OCI-LY3 (cell line): ENCODE measurements at regions not wholly inside any gene's neighbourhood (a gene's known extent, or its start where the extent isn't known, plus 50 kb on each side); places are given as distances from the start of the nearest gene placed in this dataset.

Experiments
- H2AFZ ChIP-seq: fragments of 200-600, 300-600 bp; shearing (Covaris generic); 2 replicates; pipeline ENCODE4 v1.6.0; 2014; ENCODE audit warnings: antibody characterized with exemption, low read depth, low read length
- H3K27ac ChIP-seq: fragments of 200-600, 300-600 bp; sonication (generic); 2 replicates; pipeline ENCODE4 v1.5.1; 2014; ENCODE audit warnings: mild to moderate bottlenecking, low read length, moderate library complexity, mixed read lengths
- H3K27me3 ChIP-seq: fragments of 200-600, 300-600 bp; sonication (generic); 2 replicates; pipeline ENCODE4 v1.6.1; 2014; ENCODE audit warnings: low read depth, low read length, mixed read lengths
- H3K36me3 ChIP-seq: fragments of 200-600, 300-600 bp; sonication (generic); replicated peaks from 2 replicates; pipeline ENCODE3; 2014; ENCODE audit warnings: low read depth, low read length, mixed read lengths
- H3K4me1 ChIP-seq: fragments of 300-600, 200-600 bp; sonication (generic); 2 replicates; pipeline ENCODE4 v1.6.1; 2014; ENCODE audit warnings: low read length, mixed read lengths
- H3K4me2 ChIP-seq: fragments of 200-600, 300-600 bp; sonication (generic); 2 replicates; pipeline ENCODE4 v1.6.1; 2014; ENCODE audit warnings: low read length, mixed read lengths
- H3K4me3 ChIP-seq: fragments of 300-600, 200-600 bp; sonication (generic); 2 replicates; pipeline ENCODE4 v1.5.1; 2014; ENCODE audit warnings: antibody characterized with exemption, mild to moderate bottlenecking, low read length, moderate library complexity
- H3K79me2 ChIP-seq: fragments of 300-600, 200-600 bp; shearing (Covaris generic); 2 replicates; pipeline ENCODE4 v1.6.1; 2014; ENCODE audit warnings: mild to moderate bottlenecking, low read length, mixed read lengths
- H3K9ac ChIP-seq: fragments of 300-600, 200-600 bp; shearing (Covaris generic); 2 replicates; pipeline ENCODE4 v1.6.0; 2014; ENCODE audit warnings: mild to moderate bottlenecking, low read length, moderate library complexity
- H3K9me3 ChIP-seq: fragments of 200-600, 300-600 bp; shearing (Covaris generic); 2 replicates; pipeline ENCODE4 v1.6.1; 2014; ENCODE audit warnings: low read length, mixed read lengths; ENCODE audit not compliant: insufficient read depth
- H4K20me1 ChIP-seq: fragments of 200-600, 300-600 bp; sonication (generic); 2 replicates; pipeline ENCODE4 v1.6.1; 2016; ENCODE audit warnings: low read length, mixed read lengths; ENCODE audit not compliant: insufficient read depth
- EZH2phosphoT487 ChIP-seq: fragments of 200-600 bp; shearing (Covaris generic); IDR thresholded peaks from 2 replicates; pipeline ENCODE4 v1.6.1; 2018; ENCODE audit warnings: antibody characterized with exemption, mixed run types, low read depth
- TF ChIP-seq, protein P1 (sequence below): fragments of 200-600, 300-600 bp; sonication (generic); IDR thresholded peaks from 2 replicates; pipeline ENCODE4 v1.5.1; 2014; ENCODE audit warnings: antibody characterized with exemption, low read length, low read depth

DNA sequence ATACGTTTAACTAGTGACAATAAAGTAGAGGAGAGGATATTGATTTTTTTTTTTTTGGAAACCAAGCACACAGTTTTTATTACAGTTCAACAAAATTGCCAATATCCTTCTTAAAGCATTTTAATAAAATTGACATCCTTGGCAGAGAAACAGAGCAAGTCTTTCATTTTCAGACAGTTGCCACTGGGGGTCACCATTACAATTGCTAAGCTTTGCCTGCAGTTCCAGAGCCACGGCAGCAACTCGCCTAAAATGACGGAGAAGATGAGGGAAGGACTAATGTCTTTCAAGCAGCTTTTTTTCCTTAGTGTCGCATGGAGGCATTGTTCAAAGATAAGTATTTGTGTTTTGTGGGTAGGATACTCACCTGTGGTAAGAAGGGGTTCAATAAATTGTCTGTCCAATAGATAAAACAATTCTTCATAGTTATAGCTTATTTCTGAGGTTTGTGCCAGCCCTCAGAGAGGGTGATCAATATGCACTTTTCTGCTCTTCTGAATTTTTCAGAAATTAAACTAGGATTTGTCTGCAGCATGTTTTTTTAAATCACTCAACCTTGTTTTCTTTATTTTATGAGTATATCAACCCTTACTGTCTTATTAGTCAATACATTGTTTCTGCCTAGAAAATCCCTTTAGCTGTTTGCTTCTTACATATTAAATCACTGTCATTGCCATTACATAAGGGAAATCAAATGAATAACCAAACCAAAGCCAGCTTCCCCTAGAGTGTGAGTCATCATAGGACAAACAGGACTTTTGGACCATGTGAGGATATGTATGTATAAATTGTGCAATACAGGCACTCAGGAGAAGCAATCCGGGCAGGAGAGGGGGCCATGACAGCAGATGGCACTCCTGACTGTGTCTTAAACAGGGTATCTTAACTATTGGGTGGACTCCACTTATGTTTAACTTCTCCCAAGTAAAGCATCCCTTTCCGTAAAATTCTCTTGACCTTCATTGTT, 508.1 kb upstream of the ARX start:
- Histone ChIP-seq H3K79me2 (no peaks in the 10 kb centered on the region), H3K27ac (no peak overlapping the region)

DNA sequence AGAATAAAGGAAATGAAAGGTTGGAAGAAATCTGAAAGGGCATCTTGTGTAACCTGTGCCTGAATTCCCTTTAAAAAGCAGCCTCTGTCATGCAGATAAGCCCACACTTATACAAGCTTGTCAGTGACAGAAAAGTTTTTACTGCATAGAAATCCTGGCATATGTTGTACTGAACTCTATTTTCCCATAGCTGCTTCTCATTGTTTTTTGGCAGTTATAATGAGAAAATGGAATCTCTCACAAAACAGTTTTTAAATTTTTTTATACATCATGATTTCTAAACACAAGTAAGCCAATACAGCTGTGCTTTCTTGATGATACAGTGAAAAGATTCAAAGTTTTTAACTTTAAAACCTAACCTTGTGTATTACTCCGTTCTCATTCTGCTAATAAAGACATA, 511.4 kb upstream of the ARX start:
- Histone ChIP-seq H3K9me3 (no peaks in the 10 kb centered on the region), H3K27me3 (no peaks in the 10 kb centered on the region), H3K79me2 (no peaks in the 10 kb centered on the region), H3K36me3 (no peaks in the 10 kb centered on the region), H3K27ac (no peak overlapping the region), H3K9ac (no peak overlapping the region), H3K4me1 (peaks cover 3% of the 10 kb centered on the region; the same call in 1 of the 2 replicates), H2AFZ (no peak overlapping the region), H3K4me3 (no peak overlapping the region), H4K20me1 (no peaks in the 10 kb centered on the region), H3K4me2 (no peak overlapping the region)
- TF ChIP-seq, protein P1, sequence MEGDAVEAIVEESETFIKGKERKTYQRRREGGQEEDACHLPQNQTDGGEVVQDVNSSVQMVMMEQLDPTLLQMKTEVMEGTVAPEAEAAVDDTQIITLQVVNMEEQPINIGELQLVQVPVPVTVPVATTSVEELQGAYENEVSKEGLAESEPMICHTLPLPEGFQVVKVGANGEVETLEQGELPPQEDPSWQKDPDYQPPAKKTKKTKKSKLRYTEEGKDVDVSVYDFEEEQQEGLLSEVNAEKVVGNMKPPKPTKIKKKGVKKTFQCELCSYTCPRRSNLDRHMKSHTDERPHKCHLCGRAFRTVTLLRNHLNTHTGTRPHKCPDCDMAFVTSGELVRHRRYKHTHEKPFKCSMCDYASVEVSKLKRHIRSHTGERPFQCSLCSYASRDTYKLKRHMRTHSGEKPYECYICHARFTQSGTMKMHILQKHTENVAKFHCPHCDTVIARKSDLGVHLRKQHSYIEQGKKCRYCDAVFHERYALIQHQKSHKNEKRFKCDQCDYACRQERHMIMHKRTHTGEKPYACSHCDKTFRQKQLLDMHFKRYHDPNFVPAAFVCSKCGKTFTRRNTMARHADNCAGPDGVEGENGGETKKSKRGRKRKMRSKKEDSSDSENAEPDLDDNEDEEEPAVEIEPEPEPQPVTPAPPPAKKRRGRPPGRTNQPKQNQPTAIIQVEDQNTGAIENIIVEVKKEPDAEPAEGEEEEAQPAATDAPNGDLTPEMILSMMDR, result no peak
- no peak for TF ChIP-seq EZH2phosphoT487

More for the DNA sequence above, 508.1 kb upstream of the ARX start:
- no peak overlapping the region for H3K9ac ChIP-seq
- H3K4me3 ChIP-seq, result peak overlapping the region; percentile 37; the same call in 1 of the 2 replicates
- H3K4me2 ChIP-seq, result peak overlapping the region; percentile 52
- H3K4me1 ChIP-seq, result no peaks in the 10 kb centered on the region; the same call in 1 of the 2 replicates
- no peaks in the 10 kb centered on the region for H4K20me1 ChIP-seq
- H3K27me3 ChIP-seq, result no peaks in the 10 kb centered on the region
- H3K36me3 ChIP-seq, result no peaks in the 10 kb centered on the region
- no peaks in the 10 kb centered on the region for H3K9me3 ChIP-seq
- no peak overlapping the region for H2AFZ ChIP-seq
- TF ChIP-seq EZH2phosphoT487, result no peak
- TF ChIP-seq, protein P1, result peak; percentile 57

DNA sequence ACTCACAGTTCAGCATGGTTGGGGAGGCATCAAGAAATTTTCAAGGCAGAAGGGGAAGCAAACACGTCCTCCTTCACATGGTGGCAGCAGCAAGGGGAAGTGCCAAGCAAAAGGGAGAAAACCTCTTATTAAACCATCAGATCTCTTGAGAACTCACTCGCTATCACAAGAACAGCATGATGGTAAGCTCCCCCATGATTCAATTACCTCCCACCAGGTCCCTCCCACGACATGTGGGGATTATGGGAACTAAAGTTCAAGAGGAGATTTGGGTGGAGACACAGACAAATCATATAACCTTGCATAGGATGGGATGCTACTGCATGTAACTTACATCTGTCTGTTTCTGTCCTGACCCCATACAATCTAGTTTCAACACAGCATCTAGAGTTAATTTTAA, 511.8 kb upstream of the ARX start:
- 0 out of 2 replicates have a peak overlapping the region, but pooled peaks have one; percentile 24 for H3K4me2 ChIP-seq
- H4K20me1 ChIP-seq, result no peaks in the 10 kb centered on the region
- no peak overlapping the region for H2AFZ ChIP-seq
- H3K4me1 ChIP-seq, result peaks cover 3% of the 10 kb centered on the region; the same call in 1 of the 2 replicates
- H3K79me2 ChIP-seq, result no peaks in the 10 kb centered on the region
- no peaks in the 10 kb centered on the region for H3K27me3 ChIP-seq
- no peaks in the 10 kb centered on the region for H3K36me3 ChIP-seq
- no peak overlapping the region for H3K4me3 ChIP-seq
- H3K27ac ChIP-seq, result no peak overlapping the region
- TF ChIP-seq, protein P1, result no peak
- no peak for TF ChIP-seq EZH2phosphoT487
- no peak overlapping the region for H3K9ac ChIP-seq
- no peaks in the 10 kb centered on the region for H3K9me3 ChIP-seq

DNA sequence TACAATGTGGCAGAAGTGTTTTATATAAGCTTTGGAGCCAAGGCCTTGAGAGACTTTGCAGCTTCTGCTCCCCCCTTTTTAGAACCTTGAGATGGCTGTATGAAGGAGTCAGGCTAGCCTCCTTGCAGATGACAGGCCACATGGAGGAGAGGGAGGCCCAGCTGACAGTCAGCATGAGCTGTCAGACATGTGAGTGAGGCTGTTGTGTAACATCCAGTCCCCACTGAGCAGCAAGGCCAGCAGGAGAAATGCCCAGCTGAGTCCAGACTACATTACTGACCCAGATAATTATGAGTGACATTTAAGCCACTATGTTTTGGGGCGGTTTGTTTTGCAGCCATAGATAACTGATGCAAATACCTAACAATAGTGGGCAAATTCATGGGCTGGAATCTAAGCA, 515.3 kb upstream of the ARX start:
- no peak overlapping the region for H2AFZ ChIP-seq
- no peak for TF ChIP-seq EZH2phosphoT487
- TF ChIP-seq, protein P1, result no peak
- no peak overlapping the region for H3K27ac ChIP-seq

More for the DNA sequence above, 515.3 kb upstream of the ARX start:
- Histone ChIP-seq H3K4me2 (no peak overlapping the region), H3K79me2 (no peaks in the 10 kb centered on the region), H3K4me3 (no peak overlapping the region), H3K9ac (no peak overlapping the region), H3K36me3 (no peaks in the 10 kb centered on the region), H4K20me1 (no peaks in the 10 kb centered on the region), H3K27me3 (no peaks in the 10 kb centered on the region), H3K4me1 (peaks cover 3% of the 10 kb centered on the region; the same call in 1 of the 2 replicates), H3K9me3 (no peaks in the 10 kb centered on the region)
